Right lung (tissue), 2 donors: ENCODE measurements at regions not wholly inside any gene's neighbourhood (a gene's known extent, or its start where the extent isn't known, plus 50 kb on each side); places are given as distances from the start of the nearest gene placed in this dataset.
A peak's percentile ranks its signal among the peaks of the same experiment; 100 is the strongest.

Experiments
- DNase-seq, 2 donors: peaks; one replicate each; pipeline ENCODE4 v3.0.0-alpha.2; 2013

DNA sequence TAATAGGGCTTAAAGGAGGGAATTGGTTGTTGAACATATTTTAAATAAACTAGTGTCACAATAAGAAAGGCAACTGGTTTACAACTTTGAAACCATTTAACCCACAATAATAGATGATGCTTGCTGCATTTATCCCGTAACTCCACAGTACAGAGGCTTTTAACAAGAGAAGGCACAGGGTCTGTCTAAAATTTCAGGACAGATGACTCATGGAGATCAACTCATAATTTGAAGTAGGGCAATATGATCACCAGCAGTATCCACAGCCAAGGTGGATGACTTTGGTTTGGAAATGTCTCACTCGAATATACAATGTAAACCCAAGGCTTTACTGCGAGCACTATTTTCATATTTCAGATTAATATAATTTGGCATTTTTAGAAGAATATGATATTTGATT, 340.2 kb downstream of the LRIG3 start:
- DNase-seq: no peak

DNA sequence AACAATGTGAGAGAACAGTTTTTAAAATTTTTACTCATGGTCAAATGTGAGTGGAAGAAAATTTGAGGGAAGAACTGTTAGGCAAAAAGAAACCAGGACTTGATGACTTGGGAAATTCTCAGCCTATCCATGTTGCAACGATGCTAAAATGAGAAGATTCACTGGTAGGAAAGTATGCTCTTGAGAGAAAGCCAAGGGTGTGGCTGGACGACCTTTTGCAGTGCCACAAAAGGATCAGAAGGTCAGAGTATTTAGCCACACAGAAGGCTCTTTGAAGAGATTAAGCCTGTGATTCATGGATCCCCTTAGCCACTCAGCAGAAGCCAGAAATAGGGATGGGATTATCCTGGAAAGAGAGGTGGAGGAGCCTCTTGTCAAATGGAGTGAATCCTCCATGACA, 336.8 kb downstream of the LRIG3 start:
- DNase-seq: no peak

DNA sequence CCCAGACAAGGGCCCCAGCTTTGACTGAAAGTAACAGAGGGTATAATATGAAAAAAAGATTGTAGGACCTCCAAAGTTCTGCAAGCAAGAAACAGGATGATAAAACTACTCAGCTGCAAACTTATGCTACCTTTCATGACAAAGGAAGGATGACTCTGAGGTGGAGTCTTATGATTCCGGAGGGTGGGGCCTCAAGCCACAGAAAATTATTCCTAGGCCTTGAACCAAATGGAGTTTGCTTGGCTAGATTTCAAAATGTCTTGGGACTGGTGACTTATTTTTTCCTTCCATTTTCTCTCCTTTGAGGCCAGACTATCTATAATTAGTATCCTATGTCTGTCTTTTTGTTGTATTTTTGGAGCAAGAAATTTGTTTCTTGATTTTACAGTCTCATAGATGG, 336.4 kb downstream of the LRIG3 start:
- no peak for DNase-seq

DNA sequence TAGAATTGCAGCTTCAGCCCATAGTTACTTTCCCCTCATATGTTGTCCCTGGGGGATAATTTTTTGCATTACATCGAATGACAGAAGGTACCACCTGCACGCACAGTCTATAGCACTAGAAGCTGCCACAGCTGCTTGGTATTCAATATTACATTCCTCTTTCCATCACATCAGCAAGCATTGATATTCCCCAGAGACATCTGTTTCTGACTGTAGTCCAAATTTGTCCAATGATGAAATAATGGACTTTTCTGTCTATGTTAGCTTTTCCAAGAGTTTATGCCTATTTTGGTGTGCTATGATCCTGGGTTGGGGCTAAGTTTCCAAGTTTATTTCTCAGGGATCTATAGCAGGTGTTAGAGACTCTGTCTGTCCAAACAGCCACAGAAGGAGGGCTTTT, 335.4 kb downstream of the LRIG3 start:
- DNase-seq: no peak

DNA sequence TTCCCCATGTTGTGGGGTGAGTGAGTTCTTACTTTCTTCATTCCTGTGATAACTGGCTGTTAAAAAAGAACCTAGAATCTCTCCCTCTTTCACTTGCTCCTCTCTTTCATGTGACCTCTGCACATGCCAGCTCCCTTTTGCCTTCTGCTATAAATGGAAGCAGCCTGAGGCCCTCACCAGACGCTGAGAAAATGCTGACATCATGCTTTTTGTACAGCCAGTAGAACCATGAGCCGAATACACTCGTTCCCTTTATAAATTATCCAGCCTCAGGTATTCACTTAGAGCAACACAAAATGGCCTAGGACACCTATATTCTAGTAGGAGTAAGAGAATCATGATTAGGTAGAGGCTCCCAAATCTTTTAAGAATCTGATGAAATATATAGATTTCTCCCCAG, 333.5 kb downstream of the LRIG3 start:
- no peak for DNase-seq

DNA sequence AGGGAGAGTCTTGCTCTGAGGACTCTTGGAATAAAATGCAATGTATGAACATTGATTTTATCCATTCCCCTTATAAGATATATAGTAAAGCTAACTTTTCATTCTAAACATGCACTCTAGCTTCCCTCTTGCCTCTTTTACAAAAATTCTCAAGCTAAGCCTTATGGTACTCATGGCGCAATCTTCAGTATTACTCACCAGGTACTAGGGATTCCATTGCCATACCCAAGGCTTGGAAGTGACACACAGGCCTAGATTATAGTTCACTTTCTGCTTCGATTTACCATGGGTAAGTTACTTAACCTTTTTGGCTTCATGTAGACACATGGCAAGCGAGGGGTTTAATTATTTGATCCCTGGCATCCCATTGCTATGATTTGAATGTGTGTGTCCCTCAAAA, 331.5 kb downstream of the LRIG3 start:
- DNase-seq: no peak

DNA sequence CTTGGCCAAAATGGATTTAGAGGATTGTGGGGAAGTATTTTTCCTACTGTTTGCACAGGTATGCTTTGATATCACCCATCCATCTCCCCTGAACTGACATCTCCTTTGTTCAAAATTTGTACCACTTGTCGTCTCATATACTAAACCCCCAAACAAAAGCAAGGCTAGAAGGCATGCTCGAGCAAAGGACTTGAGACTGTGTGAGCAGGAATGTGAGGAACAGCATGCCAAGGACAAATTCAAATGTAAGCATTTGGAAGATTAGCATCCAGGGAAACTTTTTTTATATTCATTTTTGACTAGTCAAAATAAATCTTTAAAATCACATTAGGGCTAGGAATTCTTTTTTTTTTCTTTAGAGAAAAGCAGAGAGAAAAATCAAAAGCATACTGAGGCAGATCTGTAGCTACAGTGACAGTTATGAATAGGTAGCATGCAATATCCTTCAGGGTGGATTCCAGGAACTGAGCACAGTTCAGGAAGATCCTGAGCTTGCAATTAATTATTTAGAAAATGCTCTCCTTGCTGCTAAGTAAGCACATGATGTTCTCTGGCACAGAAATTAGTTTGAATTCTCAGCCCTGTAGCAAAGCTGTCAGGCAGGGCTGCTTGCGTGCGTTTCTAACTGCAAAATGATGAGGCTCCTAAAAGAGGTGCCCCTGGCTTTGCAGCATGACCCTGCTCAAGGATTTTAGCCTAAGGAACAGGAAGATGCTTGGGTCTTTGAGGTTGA, 327.7 kb downstream of the LRIG3 start:
- no peak for DNase-seq

DNA sequence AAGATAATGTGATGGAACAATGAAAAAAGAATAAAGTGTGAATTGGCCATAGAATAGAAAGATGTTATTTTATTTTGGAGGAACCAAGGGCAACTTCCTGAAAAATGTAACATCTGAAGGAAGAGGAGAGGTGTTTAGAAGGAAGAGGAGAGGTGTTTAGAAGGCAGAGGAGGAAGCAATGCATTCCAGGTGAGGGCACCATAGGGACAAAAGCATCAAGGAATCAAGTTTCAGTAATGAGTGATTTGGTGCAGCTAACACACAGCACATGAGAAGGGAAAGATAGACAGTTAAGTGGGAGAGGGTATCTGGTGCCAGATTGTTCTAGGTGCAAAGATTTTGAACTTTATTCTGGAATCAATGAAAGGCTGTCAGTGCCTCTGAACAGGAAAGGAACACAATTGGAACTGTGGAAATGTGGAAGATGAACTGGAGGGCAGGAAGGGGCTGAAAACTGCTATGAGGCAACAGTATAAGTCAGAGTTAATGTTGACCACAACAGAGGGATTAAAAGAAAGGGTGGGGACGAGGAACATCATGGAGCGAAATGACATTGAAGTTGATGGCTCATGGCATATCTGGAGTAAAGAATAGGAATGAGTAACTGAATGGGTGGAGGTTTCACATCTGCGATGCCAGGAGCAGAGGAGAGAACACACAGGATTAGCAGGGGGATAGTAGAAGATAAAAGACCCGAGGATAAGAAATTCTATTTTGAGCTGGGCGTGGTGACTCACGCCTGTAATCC, 326.6 kb downstream of the LRIG3 start:
- DNase-seq: no peak

DNA sequence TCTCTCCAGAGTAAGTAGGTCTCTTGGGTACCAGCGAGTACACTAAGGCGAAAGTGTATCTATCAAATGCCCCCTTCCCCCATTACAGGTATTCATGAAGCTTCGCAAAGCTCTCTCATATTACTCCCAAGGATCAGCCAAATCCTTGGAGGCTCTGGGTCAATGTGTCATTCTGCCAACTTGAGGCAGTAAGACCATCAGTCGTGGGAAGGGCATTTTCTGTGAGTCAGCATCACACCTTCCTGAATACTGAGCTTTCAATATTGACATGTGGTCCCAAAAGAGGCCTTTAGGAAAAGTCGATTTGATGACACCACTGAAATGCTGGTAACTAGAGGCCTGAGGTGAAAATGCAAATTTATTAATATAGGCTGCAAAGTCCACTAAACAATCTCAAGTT, 323.9 kb downstream of the LRIG3 start:
- DNase-seq: no peak

DNA sequence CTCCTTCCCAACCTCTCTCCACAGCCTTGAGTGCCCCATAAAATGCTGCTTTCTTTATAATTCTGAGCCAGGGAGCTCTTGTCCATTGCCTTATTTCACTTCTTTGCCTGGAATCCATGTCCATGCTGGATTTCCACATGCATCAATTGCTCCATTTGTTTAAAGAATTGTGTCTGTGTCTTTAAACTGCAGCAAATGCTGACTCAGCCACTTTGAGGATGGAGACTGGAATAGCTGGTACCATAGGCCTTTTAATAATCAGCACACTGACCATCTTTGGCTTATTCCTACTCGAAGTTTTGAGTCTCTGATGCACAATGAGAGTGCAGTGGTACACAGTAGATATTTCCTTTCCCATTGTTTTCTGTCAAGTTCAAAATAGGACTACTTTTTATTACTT, 318.8 kb downstream of the LRIG3 start:
- DNase-seq: no peak

DNA sequence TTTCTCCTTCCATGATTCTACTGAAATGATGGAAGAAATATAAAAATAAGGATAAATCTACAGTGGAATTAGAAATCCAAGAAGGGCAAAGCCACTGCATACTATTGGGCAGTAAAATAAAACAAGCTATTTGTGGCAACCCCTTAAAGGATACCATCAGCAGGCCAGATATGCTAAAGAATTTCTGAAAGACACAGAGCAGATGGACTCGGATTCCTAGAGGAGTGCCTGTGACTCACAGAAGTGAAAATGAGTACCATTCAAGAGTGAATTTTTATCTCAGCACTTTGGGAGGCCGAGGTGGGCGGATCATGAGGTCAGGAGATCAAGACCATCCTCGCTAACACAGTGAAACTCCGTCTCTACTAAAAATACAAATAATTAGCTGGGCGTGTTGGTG, 318.1 kb downstream of the LRIG3 start:
- no peak for DNase-seq

DNA sequence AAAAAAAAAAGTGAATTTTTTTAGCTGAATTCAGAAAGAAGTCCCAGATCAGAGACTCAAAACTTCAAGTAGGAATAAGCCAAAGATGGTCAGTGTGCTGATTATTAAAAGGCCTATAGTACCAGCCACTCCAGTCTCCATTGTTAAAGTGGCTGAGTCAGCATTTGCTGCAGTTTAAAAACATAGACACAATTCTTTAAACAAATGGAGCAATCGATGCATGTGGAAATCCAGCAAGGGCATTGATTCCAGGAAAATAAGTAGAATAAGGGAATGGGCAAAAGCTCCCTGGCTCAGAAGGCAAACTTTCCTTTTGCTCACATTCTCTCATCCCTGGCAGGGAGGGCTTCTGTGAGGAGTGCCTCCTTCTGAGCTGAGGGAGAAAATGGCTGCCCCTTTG, 317.6 kb downstream of the LRIG3 start:
- no peak for DNase-seq

DNA sequence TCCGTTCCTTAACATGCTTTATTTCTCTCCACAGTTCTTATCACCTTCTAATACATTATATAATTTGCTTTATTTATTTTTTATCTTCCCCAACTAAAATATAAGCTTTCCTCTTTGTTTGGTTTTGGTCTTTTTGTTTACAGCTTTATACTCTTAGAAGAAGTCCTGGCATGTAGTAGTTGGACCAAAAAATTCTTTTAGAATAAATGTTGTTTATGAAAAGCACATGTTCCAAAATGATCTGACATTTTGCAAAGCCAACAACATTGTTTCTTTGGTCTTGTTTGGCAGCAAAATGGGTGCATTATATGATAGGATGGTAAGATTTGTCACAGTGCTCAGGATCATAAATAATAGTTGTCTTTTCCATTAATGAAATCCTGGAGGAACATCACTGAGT, 312.5 kb downstream of the LRIG3 start:
- no peak for DNase-seq

DNA sequence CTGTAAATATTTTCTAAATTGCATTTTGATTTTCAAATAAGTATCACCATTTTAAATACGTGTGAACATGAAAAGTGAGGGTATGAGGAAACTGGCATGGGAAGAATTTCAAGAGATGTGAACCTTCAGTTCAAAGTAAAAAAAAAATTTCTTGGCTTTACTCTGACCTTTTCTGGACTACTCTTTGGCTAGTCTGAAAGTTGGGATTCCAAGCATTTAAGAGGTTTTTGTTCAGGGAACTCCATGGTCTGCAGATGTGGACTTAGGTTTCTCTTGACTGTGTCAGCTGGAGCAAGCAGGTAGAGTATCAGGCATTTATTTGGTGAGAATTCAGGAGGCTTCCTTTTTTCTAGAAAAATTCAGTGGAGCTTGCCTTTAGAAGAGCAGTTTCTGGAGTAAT, 311.6 kb downstream of the LRIG3 start:
- no peak for DNase-seq

DNA sequence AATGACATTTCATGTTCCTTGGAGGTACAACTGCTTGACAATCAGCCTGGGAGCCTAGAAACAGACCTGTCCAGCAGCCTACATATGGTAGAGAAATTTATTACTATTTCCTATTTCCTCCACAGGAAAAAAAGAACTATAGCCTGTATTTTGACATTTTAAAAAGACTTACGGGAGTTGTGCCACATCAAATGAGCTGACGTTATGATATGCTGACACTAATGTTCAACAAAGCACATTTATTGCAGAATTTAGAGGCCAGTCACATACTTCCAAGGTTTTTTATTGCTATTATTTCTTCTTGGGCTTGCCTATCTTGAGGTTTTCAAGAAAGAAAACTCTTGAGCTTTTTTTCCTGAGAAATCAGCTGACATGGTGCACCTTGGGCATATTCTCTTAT, 305.3 kb downstream of the LRIG3 start:
- DNase-seq: peak; percentile 2 to 8

DNA sequence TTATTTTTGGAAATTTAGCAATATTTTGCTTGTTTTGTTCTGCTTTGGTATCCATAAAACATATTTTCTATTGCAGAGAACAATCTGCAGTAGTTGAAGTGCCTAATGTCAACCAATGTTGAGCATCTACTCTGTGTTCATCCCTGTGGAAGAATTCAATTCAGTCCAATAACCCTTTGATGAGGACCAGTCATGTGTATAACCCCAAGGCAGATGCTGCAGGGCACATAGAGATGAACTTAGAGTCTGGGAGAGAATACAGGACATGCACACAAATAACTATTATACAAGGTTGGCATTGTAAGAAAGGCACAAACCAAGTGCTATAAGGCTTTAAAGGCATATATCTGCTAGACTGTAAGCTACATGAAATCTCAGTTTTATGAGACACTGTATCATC, 304.7 kb downstream of the LRIG3 start:
- DNase-seq: no peak

DNA sequence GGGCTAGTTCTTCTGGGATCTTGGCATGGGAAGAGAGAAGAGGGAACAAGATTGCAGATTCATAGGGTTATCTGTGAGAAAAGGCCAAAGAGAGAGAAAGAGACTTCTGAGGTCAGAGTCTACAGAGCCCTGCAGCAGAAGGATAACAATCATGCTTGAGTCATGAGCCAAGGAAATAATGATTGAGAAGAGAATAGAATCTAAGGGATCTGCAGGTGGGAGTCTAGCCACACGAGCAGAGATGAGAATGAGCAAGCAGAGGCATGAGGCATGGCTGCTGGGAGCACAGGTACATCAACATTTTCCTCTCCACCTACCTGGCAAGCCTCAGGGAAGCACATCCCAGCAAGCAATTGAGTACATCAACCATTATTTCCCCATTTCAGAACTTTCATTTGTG, 303.7 kb downstream of the LRIG3 start:
- no peak for DNase-seq

DNA sequence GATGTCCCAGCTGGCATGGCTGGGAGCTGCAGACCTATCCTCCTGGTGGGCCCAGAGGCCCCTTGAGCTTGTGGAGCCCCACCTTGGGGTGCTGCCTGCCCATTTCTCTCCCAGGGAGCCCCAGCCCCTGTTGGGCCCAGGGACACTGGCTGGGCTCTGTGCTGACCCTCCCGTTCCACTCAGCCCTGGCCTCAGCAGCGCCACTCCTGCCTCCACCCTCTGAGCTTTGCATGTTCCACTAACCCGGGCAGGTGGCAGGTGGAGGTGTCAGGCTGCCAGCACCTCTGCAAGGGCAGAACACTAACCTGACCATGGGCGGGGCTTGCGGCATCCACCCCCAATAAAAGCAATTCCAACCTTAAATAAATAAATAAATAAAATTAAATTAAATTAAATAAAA, 299.2 kb downstream of the LRIG3 start:
- no peak for DNase-seq

DNA sequence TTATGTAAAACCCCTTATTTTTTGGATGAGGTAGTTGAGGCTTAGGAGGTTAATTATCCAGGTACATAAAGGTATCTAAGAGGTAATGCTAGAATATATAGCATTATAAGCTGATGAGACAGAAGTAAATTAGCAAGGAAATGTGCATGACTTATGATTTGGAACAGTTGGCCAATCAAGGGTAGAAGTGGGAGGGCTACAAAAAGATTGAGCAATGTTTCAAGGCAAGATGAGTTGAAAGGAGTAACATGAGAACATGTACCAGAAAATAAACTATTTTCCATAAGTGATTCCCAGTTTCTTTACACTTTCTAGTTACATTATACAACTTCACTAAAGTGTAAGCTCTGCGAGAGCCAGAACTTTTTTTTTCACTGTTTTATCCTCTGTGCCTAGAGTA, 290.9 kb downstream of the LRIG3 start:
- DNase-seq: no peak

DNA sequence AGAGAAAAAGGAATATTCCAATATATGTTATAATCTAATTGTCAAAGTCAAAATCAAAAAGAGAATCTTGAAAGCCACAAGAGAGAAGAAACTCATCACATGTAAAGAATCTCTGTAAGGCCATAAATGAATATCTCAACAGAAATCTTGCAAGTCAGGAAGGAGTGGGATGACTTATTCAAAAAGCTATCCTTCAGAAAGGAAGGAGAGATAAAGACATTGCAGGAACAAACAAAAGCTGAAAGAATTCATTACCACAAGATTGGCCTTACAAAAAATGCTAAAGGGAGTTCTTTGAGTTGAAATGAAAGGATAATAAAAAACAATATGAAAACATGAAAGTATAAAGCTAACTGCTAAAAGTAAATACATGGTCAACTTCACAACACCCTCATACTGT, 286.8 kb downstream of the LRIG3 start:
- DNase-seq: no peak

DNA sequence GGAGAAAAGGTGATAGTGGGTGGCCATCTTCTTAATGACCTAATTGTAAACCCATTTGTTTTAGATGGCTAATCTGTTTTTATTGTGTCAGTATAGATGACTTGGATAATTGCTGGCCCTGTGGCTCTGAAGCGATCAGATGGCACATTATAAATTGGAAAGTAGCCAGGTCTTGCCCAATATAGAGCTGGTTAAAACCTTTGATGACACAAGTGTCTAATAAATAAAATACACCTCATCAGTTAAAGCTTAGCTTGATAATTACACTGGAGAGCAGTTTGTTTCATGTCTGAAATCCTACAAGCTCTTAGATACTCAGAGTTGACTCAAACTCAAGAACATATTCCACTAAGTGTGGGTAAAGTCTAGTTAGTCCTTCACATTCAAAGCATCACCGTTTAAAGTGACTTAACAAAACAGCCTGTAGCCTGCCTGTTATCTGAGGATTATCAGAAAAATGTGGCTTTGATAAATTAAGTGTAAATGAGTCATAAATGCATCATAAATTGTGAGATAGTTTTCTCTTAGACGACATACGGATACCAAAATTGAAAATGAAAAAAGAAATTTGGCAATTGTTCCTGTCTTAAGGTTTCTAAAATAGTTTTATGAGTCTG, 280.9 kb downstream of the LRIG3 start:
- peak in 1 of 2 donors; percentile 13 for DNase-seq

DNA sequence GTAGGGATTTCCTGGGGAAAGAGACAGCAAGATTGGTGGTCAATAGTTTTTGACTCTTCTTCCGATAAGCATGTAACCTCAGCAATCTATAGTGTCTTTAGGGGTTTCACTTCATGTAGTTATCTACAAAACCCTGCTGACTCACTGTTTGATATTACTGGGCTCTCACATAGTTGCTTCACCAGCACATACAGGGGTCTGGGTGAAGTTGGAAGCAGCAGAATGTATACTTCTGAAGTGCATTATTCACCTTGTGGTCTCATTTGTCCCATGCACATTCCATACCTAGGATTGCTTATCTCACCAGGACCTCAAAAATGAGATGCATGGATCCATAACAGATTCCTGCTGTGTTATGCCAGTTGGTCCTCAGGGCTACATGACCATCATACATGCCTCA, 280.0 kb downstream of the LRIG3 start:
- DNase-seq: no peak

DNA sequence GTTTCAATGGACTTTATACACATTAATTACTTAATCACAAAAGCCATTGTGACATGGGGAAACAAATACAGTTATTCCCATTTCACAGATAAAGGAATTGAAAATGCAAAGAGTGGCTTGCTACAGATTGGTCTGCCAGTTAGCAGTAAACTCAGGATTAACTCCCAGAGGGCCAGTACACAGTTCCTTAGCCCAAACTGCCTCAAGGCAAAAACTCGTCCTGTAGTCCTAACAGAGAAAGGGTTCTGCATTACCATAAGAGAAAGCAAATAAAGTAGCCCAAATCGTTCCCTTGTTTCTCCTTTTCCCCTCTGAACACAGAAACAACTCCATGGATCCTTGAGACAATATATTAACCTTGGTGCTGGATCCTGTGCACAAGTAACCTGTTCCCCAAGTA, 274.4 kb downstream of the LRIG3 start:
- DNase-seq: no peak
